BLaER1 (cell line): ENCODE measurements at regions not wholly inside any gene's neighbourhood (a gene's known extent, or its start where the extent isn't known, plus 50 kb on each side); places are given as distances from the start of the nearest gene placed in this dataset.

Experiments
- H3K27ac ChIP-seq: shearing (Covaris generic); formaldehyde crosslinking; 2 replicates; pipeline ENCODE4 v1.8.1; 2022
- H3K27me3 ChIP-seq: shearing (Covaris generic); formaldehyde crosslinking; 2 replicates; pipeline ENCODE4 v1.8.1; 2022
- H3K36me3 ChIP-seq: shearing (Covaris generic); formaldehyde crosslinking; 2 replicates; pipeline ENCODE4 v1.8.1; 2022
- H3K4me1 ChIP-seq: shearing (Covaris generic); formaldehyde crosslinking; 2 replicates; pipeline ENCODE4 v1.8.1; 2022
- H3K4me2 ChIP-seq: shearing (Covaris generic); formaldehyde crosslinking; 2 replicates; pipeline ENCODE4 v1.8.1; 2022
- H3K4me3 ChIP-seq: shearing (Covaris generic); formaldehyde crosslinking; 2 replicates; pipeline ENCODE4 v1.8.1; 2022
- H3K9ac ChIP-seq: shearing (Covaris generic); formaldehyde crosslinking; 2 replicates; pipeline ENCODE4 v1.8.1; 2022
- H3K9me3 ChIP-seq: shearing (Covaris generic); formaldehyde crosslinking; 2 replicates; pipeline ENCODE4 v1.8.1; 2022
- H4K20me1 ChIP-seq: shearing (Covaris generic); formaldehyde crosslinking; 2 replicates; pipeline ENCODE4 v1.8.1; 2022
- Cebpa-rat ChIP-seq: shearing (Covaris generic); IDR thresholded peaks from 2 replicates; pipeline ENCODE4 v1.8.1; 2022

DNA sequence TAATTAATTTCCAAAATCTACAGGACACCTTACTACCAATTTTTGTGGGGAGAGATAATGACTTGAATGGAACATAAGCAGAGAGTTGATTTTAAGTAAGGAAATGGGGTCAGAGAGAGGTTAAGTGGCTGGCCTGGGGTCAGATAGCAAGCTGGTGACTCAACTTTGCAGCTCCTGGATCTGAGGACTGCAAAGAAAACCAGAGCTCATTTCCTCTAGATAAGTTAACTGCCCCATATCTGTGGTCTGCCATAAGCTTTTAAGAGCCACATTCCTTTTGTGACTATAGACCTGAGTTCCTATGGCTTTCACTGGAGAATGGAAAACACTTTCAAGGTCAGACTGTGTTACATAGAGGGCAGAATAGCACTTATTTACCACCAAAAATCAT is 201.2 kb upstream of the PRICKLE1 start:
- Histone ChIP-seq H3K4me2 (no peak overlapping the region), H3K4me1 (no peaks in the 10 kb centered on the region), H3K4me3 (no peak overlapping the region), H3K27me3 (no peaks in the 10 kb centered on the region), H3K9me3 (no peaks in the 10 kb centered on the region), H3K9ac (no peak overlapping the region), H3K36me3 (no peaks in the 10 kb centered on the region), H3K27ac (no peak overlapping the region), H4K20me1 (no peaks in the 10 kb centered on the region)
- no peak for TF ChIP-seq Cebpa-rat

DNA sequence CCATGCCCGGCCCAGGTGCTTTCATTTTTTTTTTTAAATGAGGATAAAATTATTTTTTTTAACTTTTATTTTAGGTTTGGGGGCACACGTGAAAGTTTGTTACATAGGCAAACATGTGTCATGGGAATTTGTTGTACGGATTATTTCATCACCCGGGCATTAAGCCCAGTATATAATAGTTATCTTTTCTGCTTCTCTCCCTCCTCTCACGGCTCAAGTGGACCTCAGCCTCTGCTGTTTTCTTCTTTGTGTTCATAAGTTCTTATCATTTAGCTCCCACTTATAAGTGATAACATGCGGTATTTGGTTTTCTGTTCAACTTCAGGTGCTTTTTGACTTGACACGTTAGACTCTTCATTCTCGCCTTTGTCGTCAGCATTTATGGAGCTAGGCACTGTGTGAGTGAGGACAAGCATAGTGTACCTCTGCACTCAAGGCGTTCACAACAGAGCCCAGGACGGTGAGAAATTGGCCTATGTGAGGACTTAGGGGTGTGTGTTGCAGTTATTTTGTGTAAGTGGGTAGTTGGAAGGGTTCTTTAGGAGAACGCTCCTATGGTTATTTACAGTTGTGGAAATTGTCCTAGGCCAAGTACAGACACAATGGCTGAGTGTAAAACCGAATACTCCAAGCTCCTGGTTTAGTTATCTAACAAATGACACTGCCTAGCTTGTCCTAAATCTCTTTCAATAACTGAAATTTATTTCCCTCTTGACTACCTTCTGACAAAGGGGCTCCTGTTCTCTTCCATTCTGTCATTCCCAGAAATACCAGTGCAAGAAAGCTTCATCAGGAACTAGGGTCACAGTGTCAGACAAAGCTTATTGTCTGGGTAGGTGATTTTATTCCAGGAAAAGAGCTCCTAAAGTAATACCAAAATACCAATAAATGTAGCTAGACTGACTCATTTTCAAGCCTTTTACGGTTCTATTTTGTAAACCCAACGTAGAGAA is 200.5 kb upstream of the PRICKLE1 start:
- no peak overlapping the region for H3K4me2 ChIP-seq
- no peaks in the 10 kb centered on the region for H3K4me1 ChIP-seq
- H3K9me3 ChIP-seq, result no peaks in the 10 kb centered on the region
- no peak overlapping the region for H3K4me3 ChIP-seq
- no peaks in the 10 kb centered on the region for H4K20me1 ChIP-seq
- no peak overlapping the region for H3K9ac ChIP-seq
- no peak overlapping the region for H3K27ac ChIP-seq
- H3K36me3 ChIP-seq, result no peaks in the 10 kb centered on the region
- TF ChIP-seq Cebpa-rat, result no peak
- no peaks in the 10 kb centered on the region for H3K27me3 ChIP-seq

DNA sequence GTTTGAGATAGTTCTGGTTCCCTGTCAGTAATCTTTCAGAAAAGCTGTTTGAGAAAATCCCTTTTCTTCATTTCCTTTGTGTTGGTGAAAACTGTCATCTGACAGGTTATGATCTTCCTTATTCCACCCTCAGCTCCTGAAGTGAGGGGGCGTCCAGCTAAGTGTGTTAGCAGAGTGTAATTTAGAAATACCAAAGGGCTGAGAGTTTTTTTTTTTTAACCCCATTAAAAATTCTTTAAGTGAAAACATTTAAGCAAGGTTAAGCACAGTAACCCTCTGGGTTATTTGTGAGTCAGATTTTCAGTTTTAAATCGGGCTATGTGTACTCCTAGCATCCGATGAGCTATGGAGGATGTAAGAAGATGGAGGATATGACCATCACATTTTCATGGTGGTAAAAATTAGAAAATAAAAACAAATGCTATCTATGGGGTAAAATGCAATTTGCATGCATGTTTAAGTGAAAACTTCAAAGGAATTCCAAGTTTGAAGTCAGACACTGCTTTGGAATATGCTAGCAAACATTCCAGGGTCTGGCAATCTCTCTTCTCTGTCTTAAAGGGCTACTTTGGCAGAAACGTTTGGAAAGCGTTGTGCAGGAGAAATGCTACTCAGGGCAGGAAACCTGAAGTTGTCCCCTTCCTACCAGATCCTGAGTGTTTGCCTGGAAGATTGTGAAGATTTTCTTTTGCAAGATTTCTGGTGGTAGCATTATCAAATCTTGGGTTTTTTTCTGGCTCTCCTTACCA is 197.0 kb upstream of the PRICKLE1 start:
- H3K9me3 ChIP-seq, result no peaks in the 10 kb centered on the region
- no peak overlapping the region for H3K4me3 ChIP-seq
- H3K9ac ChIP-seq, result no peak overlapping the region
- no peak overlapping the region for H3K27ac ChIP-seq
- no peak for TF ChIP-seq Cebpa-rat
- no peaks in the 10 kb centered on the region for H3K36me3 ChIP-seq
- no peaks in the 10 kb centered on the region for H3K27me3 ChIP-seq
- no peaks in the 10 kb centered on the region for H3K4me1 ChIP-seq
- no peaks in the 10 kb centered on the region for H4K20me1 ChIP-seq
- no peak overlapping the region for H3K4me2 ChIP-seq

DNA sequence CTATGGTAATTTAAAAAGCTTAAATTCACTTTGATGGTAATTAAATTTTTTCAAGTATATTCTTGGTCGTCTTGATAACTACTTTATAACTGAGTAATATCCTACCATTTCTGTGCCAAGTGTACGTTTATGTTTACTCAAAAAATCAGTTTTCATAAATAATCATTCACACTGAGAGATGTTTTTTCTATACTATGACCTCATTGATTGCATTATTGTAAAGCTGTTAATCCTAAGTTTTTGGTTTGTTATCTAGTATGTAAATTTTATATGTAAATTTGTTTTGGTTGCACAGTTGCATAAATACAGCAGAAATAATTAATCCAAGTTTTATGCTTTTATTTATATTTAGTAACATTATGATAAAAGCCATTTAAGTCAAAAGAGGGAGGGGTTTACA is 196.4 kb upstream of the PRICKLE1 start:
- Histone ChIP-seq H3K27me3 (no peaks in the 10 kb centered on the region), H3K36me3 (no peaks in the 10 kb centered on the region), H3K9ac (no peak overlapping the region), H3K4me2 (no peak overlapping the region), H3K4me3 (no peak overlapping the region), H3K4me1 (no peaks in the 10 kb centered on the region), H4K20me1 (no peaks in the 10 kb centered on the region), H3K27ac (no peak overlapping the region), H3K9me3 (no peaks in the 10 kb centered on the region)
- no peak for TF ChIP-seq Cebpa-rat

DNA sequence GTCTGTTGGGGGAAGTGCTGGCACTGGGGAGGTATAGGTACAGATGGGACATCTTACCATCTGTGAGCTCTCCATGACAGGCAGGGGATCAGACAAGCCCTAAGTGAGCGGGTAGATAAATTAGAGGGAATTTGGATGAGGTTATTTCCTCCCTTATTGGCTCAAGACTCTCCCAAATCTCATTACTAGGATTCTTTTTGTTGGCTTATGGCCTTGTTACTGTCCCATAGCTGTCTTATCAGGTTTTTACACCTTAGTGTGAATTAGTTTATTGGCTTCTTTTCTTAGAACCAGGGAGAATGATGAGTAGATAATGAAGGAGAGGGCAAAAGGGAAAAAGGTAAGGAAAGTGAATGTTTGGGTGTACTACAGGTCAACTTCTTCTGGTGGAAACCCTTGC is 191.1 kb upstream of the PRICKLE1 start:
- no peak overlapping the region for H3K27ac ChIP-seq
- H3K4me3 ChIP-seq, result no peak overlapping the region
- no peaks in the 10 kb centered on the region for H3K27me3 ChIP-seq
- H3K36me3 ChIP-seq, result no peaks in the 10 kb centered on the region
- no peak for TF ChIP-seq Cebpa-rat
- peaks cover 9% of the 10 kb centered on the region for H3K4me1 ChIP-seq
- no peaks in the 10 kb centered on the region for H3K9me3 ChIP-seq
- H3K9ac ChIP-seq, result no peak overlapping the region
- no peaks in the 10 kb centered on the region for H4K20me1 ChIP-seq
- no peak overlapping the region for H3K4me2 ChIP-seq

DNA sequence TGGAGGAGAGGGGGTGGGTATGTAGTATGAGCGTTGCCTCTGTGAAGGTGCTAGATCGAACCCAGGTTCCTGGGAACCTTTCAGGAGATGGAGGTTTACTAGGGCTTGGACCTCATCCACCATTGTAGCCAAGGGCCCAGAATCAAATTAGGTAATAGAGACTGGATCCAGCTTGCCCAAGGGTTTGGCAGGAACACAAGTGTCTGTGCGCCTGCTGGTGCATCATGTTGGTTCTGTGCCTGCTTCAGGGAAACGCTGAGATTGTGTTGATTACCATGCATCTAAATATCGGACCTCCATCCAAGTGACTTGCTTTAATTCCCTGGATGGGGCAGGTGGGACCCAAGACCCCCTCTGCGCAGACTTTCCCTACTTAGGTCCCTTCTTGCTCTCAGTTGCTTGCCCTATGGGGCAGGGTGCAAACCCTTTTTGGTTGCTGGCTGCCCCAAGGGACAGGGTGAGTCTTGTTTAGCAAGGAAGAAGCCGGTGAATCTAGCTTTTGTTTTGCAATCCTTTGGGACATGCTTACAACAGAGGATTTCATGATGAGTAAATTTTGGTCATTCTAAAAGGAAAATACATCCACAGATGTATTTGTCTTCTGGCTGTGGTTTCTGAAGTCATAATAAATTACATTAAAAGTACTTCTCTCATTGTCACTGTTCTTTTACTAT is 189.8 kb upstream of the PRICKLE1 start:
- Histone ChIP-seq H3K27me3 (no peaks in the 10 kb centered on the region), H3K9ac (no peak overlapping the region), H4K20me1 (no peaks in the 10 kb centered on the region), H3K4me2 (peak overlapping the region; percentile 14; the same call in 1 of the 2 replicates), H3K4me3 (no peak overlapping the region), H3K9me3 (no peaks in the 10 kb centered on the region), H3K4me1 (peaks cover 9% of the 10 kb centered on the region), H3K27ac (no peak overlapping the region), H3K36me3 (no peaks in the 10 kb centered on the region)
- TF ChIP-seq Cebpa-rat, result no peak

DNA sequence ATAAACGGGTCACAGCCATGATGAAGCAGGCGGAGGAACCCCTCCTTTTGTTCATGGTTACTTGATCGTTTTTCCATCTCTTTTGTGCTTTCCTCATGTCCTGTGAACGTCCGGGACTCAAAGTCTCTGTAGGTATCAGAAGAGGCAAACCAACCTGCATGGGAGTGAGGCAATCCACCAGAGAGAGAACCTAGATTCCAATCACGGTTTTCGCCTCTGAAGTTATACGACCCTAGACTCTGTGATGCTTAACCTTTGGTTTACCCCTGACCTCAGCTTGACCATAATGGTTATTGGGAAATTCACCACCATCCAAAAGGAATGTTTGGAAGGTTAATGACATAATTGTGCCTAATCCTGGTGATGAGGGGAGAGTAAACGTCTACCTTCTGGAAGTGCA is 186.8 kb upstream of the PRICKLE1 start:
- Histone ChIP-seq H3K4me2 (no peak overlapping the region), H3K27me3 (no peaks in the 10 kb centered on the region), H3K9me3 (no peaks in the 10 kb centered on the region), H3K4me1 (peaks cover 9% of the 10 kb centered on the region), H4K20me1 (no peaks in the 10 kb centered on the region), H3K27ac (no peak overlapping the region), H3K4me3 (no peak overlapping the region), H3K36me3 (no peaks in the 10 kb centered on the region), H3K9ac (no peak overlapping the region)
- TF ChIP-seq Cebpa-rat, result no peak

DNA sequence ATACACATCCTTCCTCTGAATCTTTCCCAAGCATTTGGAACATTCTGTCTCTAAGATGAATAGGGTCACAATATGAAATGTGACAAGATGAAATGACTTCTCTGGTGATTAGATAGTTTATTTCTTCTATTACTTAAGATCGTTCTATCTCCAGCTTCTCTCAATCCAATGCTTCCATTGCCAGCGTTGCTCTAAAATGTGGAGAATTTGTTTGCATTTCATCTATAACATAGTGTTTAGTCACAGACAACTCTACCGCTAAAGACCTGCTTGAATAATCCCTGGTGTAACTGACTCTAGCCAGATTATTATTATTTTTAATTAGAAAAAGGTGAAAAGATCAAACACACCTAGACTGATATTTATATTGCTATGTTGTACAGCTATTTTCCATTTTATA is 184.7 kb upstream of the PRICKLE1 start:
- Histone ChIP-seq H3K27me3 (no peaks in the 10 kb centered on the region), H3K4me1 (0 out of 2 replicates have a peak, but pooled peaks cover under 1% of the 10 kb centered on the region), H3K9me3 (no peaks in the 10 kb centered on the region), H3K36me3 (no peaks in the 10 kb centered on the region), H4K20me1 (no peaks in the 10 kb centered on the region), H3K4me3 (no peak overlapping the region), H3K4me2 (no peak overlapping the region), H3K9ac (no peak overlapping the region), H3K27ac (no peak overlapping the region)
- no peak for TF ChIP-seq Cebpa-rat

DNA sequence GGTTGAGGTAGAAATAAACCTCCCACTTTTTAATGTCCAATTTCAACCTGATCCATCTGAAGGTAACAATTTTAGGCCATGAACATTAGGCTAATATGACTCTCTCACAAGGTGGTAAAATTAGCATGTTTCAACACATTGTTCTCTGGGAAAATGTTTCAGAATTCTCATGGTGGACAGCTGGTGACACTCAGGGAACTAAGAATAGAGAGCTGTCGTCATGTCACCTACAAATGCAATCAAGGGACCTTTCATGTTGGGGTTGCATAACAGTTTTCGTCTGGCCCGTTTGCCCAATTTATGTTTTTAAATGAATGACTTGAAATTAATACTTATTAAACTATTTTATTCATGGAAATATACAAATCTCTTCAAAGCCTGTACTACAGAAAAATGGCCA is 180.7 kb upstream of the PRICKLE1 start:
- H3K4me2 ChIP-seq, result no peak overlapping the region
- H3K4me3 ChIP-seq, result no peak overlapping the region
- no peak overlapping the region for H3K9ac ChIP-seq
- H3K27ac ChIP-seq, result no peak overlapping the region
- no peak for TF ChIP-seq Cebpa-rat
- H3K36me3 ChIP-seq, result no peaks in the 10 kb centered on the region
- H3K4me1 ChIP-seq, result no peaks in the 10 kb centered on the region
- H3K27me3 ChIP-seq, result no peaks in the 10 kb centered on the region
- H4K20me1 ChIP-seq, result no peaks in the 10 kb centered on the region
- no peaks in the 10 kb centered on the region for H3K9me3 ChIP-seq

DNA sequence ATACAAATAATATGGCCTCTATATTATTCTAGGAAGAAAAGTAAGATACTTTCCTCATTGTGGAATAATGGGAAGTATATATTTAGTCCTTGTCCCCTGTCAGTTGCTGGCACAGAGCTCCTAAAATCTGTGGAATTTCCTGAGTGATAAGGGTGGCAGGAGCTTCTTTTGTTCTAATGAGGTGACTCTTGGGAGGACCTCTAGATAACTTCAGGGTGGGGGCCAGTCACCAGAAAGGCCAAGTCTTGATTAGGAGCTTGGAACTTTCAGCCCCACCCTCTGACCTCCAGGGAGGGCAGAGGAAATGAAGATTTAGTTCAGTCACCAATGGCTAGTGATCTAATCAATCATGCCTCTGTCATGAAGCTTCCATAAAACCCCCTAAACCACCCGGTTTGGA is 179.9 kb upstream of the PRICKLE1 start:
- H3K27me3 ChIP-seq, result no peaks in the 10 kb centered on the region
- H3K4me1 ChIP-seq, result no peaks in the 10 kb centered on the region
- H3K9me3 ChIP-seq, result no peaks in the 10 kb centered on the region
- H3K36me3 ChIP-seq, result no peaks in the 10 kb centered on the region
- TF ChIP-seq Cebpa-rat, result no peak
- no peak overlapping the region for H3K4me3 ChIP-seq
- H3K4me2 ChIP-seq, result no peak overlapping the region
- no peaks in the 10 kb centered on the region for H4K20me1 ChIP-seq
- H3K9ac ChIP-seq, result no peak overlapping the region
- H3K27ac ChIP-seq, result no peak overlapping the region
